Hepatocyte (in vitro differentiated cells): ENCODE measurements at regions not wholly inside any gene's neighbourhood (a gene's known extent, or its start where the extent isn't known, plus 50 kb on each side); places are given as distances from the start of the nearest gene placed in this dataset.

Experiments
- CTCF ChIP-seq: fragments of 200-600 bp; sonication (generic); IDR thresholded peaks from 2 replicates; pipeline ENCODE4 v1.5.1; 2016; ENCODE audit warnings: antibody characterized with exemption, mild to moderate bottlenecking; ENCODE audit not compliant: poor library complexity
- EZH2 ChIP-seq: fragments of 200-600 bp; sonication (generic); IDR thresholded peaks from 2 replicates; pipeline ENCODE4 v1.6.1; 2016; ENCODE audit warnings: antibody characterized with exemption, mild to moderate bottlenecking, borderline replicate concordance

- TF ChIP-seq CTCF (no peak), EZH2 (no peak)
Measured at GRCh38 chr6:37106982-37107491, 62.9 kb upstream of the PIM1 start.
